ENCODE measurements at regions not wholly inside any gene's neighbourhood (a gene's known extent, or its start where the extent isn't known, plus 50 kb on each side); places are given as distances from the start of the nearest gene placed in this dataset.

DNA sequence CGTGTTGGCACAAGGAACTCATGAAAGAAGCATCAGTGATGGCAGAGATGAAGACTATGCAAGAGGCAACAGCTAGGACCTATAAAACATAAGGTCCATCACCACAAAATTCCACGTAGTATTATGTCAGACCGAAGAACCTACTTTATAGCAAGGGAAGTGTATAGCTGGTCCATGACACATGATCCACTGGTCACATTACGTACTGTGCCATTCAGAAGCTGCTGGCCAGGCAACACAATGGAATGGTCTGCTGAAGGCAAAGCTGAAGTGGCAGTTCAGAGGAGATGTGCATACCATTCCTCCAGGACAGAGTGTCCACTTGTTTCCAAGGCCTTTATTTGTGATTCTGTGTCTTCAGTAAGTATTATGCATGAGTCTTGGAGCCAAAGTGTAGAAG is 215.5 kb upstream of the UGT8 start:
- DNase-seq, result no peak

DNA sequence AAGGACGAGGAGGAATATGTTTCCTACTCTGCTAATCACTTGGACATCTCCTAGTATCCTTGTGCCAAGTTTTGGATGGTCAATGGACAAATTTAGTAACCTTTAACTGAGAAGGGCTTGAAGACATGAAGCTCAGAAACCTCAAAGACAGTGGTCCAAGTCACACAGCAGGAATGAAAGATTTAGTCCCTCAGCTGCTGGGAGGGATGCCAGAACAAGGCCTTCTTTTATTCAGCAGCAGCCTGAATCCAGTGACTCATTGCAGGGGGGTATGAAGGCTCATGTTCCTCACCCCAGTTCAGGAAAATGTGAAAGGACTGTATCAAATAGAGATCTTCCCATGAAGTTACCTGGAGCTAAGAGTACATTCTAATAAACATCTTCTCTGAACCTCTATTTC is 214.9 kb upstream of the UGT8 start:
- DNase-seq, result no peak

DNA sequence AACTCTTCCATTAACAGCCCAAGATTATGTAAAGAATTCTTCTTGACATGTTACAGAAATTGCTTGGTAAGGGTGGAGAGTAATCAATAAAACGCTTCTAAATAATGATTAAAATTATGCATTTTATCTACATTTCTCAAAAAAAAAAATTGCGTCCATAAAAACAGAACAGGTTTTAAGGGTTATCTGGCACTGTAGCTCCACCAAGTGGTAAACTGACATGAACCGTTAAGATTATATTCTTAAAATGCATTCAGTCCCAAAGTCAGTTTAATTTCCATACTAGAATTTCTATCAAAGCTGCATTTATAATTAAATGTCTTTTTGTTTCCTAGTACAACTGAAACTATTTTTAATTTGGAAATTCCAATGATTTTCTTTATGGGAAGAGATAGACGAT is 214.0 kb upstream of the UGT8 start:
- no peak for DNase-seq

- no peak for DNase-seq
Observed at GRCh38 chr4:114385195-114385985, 213.2 kb upstream of the UGT8 start.

- DNase-seq, result peak; percentile 32
Observed at GRCh38 chr4:114386637-114387233, 211.9 kb upstream of the UGT8 start.

DNA sequence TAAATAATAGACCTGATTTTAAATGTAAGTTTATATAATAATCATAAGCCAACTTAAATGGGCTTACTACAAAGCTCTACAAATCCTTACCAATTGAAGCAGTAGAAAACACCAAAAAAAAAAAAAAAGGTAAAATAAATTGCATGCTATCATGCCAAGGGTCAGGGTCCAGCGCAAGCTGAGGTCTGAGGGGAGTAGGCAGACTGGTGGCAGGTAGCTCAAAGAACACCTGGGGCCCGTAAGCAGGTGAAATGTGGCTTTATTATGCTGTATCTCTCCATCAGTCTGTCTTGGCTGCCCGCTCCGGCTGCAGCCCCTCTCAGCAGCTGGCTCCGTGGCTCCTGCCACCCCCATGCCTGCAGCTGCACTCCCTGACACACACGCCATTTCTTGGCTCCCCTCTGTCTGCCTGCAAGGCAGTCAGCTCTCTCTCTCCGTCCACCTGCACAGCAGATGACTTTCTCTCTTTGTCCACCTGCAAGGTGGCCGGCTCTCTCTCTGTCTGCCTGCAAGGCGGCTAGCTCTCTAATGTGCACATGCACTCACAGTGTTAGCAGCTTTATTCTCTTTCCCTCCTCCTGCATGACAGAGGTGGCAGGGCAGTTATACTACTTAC is 209.4 kb upstream of the UGT8 start:
- DNase-seq, result peak; percentile 62

DNA sequence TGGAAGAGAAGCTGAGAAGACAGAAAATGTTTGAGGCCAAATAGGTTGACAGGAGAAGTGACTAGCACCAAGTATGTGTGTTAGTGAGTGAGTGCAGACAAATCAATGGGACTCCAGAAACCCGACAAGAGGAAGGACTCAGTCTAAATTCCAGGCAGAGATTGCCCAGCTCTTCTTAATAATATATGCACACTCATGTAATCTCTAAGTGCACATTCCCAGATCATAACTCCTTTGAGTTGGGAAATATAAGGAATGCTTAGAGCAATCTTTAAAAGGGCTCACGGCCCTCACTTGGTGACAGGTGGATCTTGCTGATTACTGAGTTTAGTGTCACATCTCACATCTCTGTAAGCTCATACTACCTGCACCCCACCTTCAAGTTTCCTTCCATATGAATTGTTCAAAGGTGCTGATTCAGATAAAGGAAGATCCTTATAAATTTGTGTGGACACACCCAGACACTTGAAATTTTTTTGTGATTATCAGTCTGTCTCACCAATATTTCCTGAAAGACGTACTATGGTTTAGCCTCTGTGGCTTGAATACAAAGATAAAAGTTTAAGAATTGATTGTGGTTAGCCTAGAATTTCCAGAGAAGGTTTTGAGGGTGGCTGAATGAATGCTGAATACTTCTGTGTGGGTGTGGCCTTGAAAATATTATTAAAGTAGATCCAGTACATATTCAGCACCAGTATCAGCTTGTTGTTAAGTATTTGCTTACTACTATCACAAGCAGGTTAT is 205.1 kb upstream of the UGT8 start:
- DNase-seq, result no peak

DNA sequence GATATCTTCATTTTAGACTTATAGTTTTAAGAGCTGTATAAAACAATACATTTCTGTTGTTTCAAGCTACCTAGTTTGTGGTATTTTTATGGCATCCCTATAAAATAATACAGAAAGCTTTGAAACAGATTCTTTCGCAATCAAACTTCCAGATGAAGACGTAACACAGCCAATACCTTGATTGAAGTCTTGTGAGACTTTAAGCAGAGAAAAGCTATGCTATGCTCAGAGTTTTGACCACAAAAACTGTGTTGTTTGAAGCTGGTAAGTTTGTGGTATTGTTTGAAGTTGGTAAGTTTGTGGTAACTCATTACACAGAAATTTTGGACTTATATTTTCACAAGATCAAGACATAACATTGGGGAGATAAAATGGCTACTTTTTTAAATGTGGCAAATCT is 201.8 kb upstream of the UGT8 start:
- no peak for DNase-seq

GRCh38 chr4:114398410-114398809 is 200.2 kb upstream of the UGT8 start:
- no peak for DNase-seq

DNA sequence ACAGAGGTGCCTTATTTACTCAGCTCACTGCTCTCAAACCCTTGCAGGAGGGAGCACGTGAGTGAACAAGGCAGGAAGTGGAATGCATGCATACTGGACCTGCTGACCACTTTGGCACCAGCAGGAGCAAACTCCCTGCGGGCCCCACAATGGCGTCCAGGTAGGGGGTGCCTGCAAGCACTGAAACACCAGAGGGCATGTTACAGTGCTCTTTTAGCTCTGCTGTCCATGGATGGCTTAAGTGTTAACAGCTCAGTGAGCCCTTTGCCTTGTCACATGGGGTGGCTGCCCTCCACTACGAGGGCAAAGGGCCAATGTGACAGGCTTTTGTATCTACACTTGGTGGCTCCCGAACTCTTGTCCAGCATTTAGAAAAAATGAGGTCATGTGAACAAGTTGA is 199.5 kb upstream of the UGT8 start:
- no peak for DNase-seq

DNA sequence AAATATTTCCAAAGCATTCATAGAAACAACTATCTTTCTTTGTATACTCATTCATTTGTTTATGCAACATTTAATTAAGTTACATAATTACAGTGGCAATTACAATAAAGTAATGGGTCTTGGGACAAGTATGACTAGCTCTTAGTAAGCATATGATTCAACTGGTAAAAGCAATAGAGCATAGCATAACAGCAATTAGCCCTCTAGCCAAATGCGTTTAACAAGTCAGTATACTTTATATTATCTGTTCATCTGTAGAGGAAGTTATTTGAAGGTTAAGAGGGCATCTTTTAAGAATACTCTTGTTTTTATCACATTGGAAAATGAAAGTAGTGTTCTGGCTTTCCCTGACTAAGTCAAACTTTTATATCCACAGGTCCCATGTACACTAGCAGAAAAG is 198.1 kb upstream of the UGT8 start:
- no peak for DNase-seq

DNA sequence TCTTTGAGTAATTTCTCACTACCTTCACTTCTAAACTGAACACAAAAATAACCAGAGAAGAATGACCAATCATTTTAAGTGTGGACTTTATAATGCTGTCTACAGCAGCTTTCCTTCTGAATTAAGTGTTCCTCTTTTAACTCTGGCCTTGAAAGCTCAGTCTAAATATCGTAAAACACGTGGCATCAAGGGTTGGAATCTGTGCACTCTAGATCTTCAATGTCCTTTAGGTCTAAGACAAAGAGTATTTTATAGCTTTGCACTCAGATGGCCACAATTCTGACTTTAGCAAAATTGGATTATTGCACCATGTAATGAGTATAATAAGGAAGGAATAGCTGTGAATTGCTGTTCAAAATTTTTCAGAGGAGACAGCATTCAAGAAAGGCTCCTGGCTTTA is 197.1 kb upstream of the UGT8 start:
- no peak for DNase-seq

DNA sequence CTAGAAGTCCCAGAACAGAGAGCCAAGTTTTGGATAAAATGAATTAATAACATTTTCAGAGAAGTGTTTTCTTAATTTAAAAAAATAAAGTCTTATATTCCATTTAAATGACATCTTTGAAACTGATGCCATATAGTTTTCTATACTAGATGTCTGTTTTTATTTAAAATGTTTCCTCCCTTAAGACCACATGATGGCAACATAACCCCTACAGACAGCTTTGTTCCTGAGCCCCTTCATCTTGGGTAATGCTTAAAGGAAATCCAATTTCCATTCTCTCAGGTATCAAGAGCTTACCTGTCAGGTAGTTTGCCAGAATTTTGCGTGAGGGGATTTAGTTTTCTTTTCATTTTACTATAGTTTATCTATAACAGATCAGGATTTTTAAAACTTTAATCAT is 181.4 kb upstream of the UGT8 start:
- peak; percentile 28 for DNase-seq

- no peak for DNase-seq
Observed at GRCh38 chr4:114420069-114420468, 178.5 kb upstream of the UGT8 start.

DNA sequence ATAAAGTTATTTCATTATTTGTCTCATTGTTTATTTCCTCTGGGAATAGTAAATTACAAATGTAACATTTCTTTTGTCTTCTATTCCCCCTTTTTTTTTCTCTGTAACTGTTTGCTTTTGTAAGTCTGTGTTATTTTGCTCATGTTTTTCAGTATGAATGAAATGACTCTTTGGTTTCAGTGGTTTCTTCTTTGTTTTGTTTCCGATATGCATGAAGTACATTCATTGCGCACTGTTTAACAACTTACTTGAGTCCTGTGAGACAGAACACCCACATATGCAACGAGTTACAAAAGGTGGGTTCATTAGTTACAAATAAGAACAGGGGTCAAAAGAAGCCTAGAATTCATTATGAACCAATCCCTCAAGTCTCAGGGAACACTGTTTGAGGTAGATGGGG is 175.0 kb upstream of the UGT8 start:
- DNase-seq, result no peak

DNA sequence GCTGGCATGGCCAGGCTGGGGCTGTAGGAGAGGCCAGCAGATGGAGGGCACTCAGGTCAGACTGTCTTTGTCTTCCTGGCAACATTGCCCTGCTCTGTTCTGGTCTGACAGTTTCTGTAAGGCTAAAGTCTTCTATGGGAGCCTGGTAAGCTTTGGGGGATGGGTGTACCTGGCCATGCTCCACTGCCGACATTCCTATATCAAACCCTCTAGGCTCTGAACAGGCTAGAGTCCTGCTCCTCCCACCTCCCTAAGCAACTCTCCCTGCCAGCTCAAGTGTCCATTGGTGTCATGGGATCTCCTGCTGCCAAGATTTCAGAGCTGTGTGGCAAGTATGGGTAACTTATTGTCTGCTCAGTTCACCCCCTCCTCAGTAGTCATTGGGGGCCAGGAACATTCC is 163.5 kb upstream of the UGT8 start:
- DNase-seq, result no peak

DNA sequence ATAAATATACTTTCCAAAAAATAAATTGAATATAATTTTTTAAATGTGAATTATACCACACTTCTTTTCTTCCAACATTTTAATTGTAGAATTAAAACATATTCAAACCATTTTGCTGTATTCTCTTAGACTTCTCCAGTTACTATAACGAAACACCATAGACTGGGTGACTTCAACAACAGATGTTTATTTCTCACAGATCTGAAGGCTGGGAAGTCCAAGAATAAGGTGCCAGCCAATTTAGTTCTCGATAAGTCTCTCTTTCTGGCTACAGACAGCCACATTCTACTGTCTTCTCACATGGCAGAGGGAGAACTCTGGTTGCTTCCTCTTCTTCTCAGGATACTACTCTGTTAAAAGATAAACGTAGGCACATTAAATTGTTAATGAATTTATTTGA is 155.8 kb upstream of the UGT8 start:
- DNase-seq, result no peak

DNA sequence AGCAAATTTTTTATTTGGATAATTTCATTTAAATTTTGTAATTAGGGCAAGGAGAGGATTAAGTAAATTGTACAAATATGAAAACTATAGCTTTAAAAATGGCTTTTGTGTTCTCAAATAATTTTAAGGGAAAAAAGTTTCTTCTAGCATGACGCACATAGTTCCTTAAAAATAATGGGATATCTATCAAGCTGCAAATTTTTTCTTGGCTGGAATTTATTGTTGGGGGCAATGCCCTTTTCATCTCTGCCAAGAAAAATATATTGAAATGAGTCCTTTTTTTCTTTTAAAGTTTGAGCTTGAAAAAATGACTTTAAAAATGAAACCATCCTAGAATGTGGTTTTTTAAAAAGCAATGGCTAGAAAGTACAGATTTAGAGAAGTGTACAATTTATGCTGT is 154.4 kb upstream of the UGT8 start:
- DNase-seq, result no peak

- peak; percentile 1 for DNase-seq
Observed at GRCh38 chr4:114447963-114448516, 150.6 kb upstream of the UGT8 start.

- no peak for DNase-seq
Observed at GRCh38 chr4:114458728-114459127, 139.9 kb upstream of the UGT8 start.

DNA sequence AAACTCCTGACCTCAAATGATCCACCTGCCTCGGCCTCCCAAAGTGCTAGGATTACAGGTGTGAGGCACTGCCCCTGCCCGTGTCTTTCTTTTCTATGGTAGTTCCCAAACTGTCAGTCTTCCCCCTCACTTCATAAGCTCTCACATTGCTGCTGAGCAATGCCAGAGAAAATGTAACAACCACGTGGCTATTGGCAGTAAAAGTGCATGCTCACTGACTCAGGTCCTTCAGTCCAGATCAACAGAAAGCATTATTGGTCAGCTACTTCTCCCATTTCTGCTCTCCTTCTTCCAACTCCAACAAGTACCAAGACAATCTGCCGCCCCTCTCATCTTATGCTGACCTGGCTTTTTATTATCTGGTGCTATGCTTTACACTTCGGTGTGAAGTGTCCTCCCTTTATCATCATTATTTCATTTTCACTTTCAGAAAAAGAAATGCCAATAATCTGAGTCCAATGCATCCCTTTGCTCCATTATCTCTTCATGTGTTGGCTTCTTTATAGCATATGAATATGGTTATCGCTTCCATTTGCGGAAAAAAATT is 133.8 kb upstream of the UGT8 start:
- no peak for DNase-seq

- DNase-seq, result no peak
Observed at GRCh38 chr4:114465766-114466165, 132.8 kb upstream of the UGT8 start.

DNA sequence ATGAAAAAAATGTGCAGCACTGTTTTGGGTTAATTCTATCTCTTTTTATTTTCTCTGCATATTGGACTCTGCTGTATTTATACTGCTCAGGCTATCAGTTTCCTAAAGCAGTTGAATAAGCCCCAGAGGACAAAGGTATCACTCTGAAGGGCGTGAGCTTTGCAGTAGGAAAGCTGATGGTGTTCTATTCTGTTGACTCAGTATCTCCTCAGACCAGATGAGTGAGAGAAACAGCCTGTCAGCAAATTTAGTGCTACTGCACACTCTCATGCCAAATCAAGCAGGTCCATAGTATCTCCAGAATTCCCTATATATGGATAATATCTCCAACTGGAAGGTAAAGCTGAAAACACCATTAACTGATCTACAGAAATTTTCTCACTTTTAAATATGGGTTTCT is 132.3 kb upstream of the UGT8 start:
- no peak for DNase-seq
